Activated CD8-positive, alpha-beta memory T cell treated with anti-CD3 and anti-CD28 coated beads for 4 hours (primary cell): ENCODE measurements at regions not wholly inside any gene's neighbourhood (a gene's known extent, or its start where the extent isn't known, plus 50 kb on each side); places are given as distances from the start of the nearest gene placed in this dataset.

ENCODE experiments used
- DNase-seq, 2 donors: peaks; one replicate each; pipeline ENCODE4 v3.0.0-alpha.2; 2020; ENCODE audit warnings: low read depth in 2 of 2

DNA sequence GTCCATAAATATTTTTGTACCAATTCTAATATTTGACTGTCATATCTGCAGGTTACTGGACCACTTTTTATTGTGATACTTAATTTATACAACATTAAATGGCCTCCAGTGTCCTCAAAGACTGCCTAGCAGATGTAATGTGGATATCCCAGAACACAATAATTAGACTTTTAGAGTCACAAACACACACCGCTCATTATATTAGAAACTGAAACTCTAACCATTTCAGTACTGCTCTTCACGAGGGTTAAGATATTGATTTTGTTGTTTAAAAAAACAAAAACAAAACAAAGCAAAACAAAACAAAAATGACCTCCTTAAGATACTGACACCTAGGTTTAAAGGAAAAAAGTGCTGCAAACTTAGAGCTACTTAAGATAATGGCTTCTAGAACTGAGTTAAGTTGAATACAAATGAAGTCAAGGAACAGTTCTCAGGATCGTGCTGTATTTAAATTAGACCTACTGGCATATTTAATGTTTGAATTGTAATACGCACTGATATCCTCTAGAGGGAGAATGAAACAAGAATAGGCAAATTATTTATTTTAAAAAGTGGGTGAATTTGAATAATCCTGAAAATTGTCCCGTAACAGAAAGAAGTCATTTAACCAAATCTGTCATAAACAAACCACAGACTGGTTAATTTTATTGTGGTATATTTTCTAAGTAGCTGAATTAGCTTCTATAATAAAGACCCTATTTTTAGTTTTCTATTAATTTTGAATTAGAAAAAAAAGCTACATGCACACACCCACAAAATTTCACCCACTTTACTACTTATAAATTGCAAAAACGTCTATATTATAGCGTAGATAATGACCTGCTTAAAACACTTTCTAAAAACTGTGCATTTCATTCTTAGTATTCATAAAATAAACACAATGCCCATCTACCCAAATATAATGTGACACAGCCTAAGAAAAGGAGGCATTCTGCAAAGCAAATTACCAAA is 395.2 kb upstream of the DCN start:
- DNase-seq, result no peak

DNA sequence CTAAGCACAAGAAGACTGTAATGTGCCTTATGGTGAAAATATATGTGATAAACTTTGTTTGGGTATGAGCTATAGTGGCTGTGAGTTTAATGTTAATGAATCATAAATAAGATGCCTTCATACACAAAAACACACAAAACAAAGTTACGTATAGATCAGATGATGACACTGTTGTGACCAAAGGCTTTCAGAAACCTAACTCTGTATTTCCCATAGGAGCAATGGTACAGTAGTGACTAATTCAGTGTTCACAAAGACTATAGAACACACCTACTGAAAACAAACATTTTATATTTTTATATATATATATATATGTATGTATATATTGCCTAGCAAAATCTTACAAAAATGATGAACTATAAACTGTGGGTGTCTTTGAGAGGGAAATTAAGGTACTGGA is 393.8 kb upstream of the DCN start:
- DNase-seq, result no peak

GRCh38 chr12:91575630-91576029 is 393.0 kb upstream of the DCN start:
- DNase-seq, result no peak

- no peak for DNase-seq
Observed at GRCh38 chr12:91574975-91575374, 392.4 kb upstream of the DCN start.

- no peak for DNase-seq
Observed at GRCh38 chr12:91574391-91574790, 391.8 kb upstream of the DCN start.

GRCh38 chr12:91572869-91573268 is 390.3 kb upstream of the DCN start:
- DNase-seq, result no peak

DNA sequence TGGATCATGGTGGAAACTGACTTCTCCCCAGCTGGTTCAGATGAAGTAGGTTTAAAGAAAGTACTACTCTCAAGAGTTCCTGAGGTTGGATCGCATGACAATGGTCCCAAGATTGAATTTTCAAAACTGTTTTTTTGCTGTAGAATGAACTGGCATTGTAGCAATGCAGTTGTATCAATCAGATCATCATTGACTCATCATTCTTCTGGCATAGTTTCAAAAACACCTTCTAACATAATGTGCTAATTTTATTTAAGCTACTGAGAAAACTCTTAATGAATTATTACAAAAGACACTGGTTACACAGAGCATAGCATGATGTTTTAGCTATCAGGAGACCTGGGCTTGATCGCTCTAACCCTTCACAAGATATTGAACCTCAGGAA is 384.5 kb upstream of the DCN start:
- DNase-seq, result no peak

GRCh38 chr12:91566328-91567099 is 383.9 kb upstream of the DCN start:
- DNase-seq, result no peak

- DNase-seq, result no peak
Observed at GRCh38 chr12:91565846-91566245, 383.2 kb upstream of the DCN start.

DNA sequence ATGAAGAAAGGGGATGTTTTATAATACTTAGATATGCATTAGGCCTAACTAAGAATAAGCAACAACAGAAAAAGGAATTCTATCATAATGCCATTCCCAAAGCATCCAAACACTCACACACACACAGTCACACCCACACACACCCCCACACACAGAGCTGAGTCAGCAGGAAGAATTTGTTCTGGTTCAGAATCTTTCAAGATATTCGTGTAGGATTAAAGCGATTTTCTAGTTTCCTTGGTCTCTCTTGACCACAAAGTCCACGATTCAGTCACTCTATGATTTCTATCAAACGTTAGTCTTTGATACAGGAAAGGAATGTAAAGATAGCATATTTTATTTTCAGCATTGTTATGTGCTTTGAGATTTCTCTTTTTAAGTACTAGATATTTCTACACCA is 382.6 kb upstream of the DCN start:
- peak in 1 of 2 donors; percentile 2 for DNase-seq

DNA sequence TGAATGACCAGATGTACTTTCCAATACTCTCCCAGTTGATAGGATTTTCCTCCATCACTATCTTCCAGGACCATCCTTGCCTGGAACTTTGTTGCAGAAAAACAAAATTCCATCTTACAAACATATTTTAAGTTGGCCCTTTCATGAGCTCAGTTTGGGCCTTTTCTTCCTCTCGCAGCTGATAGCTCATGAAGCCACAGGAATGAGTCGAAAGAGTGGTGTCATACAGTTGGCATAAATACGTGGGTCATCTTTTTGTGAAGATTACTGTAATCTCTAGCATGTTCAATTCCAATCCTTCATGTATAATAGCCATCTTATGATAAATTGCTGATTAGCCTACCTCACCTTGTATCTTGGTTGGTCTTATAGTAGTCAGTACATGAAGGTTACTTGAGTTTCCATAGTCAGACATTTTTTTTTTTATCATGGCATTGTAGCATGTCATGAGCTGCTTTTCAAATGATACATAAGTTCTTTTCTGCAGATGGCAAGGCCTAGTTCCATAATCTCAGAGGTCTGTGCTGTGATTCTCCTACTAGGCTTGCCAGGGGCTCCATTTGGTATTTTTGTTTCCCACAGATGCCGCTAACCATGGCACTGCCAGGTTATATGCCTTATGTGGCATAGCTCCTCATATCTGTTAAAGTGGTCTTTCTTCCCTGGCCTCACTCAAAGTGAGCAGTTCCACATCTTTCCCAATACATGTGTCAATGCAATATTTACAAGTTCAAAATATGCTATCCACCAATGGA is 380.6 kb upstream of the DCN start:
- DNase-seq, result no peak

GRCh38 chr12:91562476-91562875 is 379.9 kb upstream of the DCN start:
- no peak for DNase-seq

- no peak for DNase-seq
Observed at GRCh38 chr12:91561958-91562325, 379.3 kb upstream of the DCN start.

DNA sequence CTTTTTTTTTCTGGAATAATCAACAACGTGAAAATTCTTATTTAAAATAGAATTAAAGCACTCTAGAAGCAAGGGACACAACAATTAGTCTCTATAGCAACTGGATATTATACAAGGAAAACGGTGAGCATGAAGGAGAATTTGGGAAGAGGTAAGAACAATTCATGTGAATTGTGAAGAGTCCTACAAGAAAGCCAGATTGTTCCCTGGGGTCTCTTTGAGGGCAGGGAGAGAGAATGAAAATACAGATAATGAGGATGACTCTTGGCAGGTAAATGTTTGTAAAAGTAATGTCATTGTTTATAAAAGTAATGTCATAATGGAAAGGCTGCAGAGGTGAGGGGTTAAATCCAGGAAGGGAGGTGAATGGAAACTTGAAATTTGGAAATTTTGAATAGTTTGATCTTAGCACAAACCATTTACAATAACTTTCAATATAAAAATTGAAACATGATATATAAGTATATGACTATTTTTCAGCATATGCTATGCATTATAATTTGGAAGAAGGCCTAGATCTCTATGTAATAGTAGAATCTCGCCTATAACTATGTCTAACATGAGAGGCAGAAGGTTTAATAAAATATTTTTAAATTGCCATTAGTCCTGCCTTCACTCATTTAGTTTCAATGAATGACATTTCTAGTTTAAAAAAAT is 378.8 kb upstream of the DCN start:
- no peak for DNase-seq

DNA sequence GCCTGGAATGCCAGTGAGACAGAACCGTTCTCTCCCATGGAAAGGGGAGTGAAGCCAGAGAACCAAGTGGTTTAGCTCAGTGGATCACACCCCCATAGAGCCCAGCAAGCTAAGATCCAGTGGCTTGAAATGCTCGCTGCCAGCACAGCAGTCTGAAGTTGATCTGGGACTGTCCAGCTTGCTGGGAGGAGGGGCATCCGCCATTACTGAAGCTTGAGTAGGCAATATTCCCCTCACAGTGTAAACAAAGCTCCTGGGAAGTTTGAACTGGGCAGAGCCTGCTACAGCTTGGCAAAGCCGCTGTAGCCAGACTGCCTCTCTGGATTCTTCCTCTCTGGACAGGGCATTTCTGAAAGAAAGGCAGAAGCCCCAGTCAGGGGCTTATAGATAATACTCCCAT is 374.3 kb upstream of the DCN start:
- no peak for DNase-seq

GRCh38 chr12:91555436-91556415 is 373.1 kb upstream of the DCN start:
- DNase-seq, result no peak

DNA sequence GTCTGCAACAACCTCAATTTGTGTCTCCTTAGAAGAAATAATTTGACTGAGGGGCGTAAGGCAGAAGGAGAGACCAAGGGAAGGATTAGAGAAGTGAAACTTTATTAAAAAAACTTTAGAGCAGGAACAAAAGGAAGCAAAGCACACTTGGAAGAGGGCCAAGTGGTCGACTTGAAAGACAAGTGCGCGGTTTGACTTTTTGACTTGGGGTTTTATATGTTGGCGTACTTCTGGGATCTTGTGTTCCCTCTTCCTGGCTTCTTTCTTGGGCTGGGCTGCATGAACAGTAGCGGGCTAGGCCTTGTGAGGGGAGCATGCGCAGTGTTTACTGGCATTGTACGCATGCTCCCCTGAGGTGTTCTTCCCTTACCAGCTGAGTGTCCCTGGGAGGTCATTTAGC is 369.3 kb upstream of the DCN start:
- no peak for DNase-seq

GRCh38 chr12:91551242-91551641 is 368.6 kb upstream of the DCN start:
- DNase-seq, result no peak

GRCh38 chr12:91542666-91543065 is 360.0 kb upstream of the DCN start:
- no peak for DNase-seq

- DNase-seq, result no peak
Observed at GRCh38 chr12:91542067-91542466, 359.4 kb upstream of the DCN start.

DNA sequence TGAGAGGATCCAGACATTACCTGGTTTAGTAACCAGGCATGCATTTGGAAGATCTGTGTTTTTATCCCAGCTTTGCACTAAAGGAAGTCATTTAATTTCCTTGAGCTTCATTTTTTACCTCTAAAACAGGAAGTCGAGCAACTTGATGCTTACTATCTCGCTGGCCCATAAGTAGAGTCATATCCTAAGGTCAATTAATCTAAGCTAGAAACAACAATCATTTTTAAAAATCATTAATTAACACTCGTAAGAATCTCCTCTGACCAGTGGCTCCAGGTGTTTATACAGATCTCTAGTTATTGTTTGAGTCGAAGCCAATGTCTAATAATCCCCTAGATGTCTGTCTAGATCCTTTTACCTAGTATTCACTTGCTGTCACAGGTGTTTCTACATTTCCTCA is 355.8 kb upstream of the DCN start:
- DNase-seq, result no peak
